ENCODE measurements at regions not wholly inside any gene's neighbourhood (a gene's known extent, or its start where the extent isn't known, plus 50 kb on each side); places are given as distances from the start of the nearest gene placed in this dataset.

- no peak for DNase-seq
Measured at GRCh38 chr4:19304028-19304427, 947.7 kb upstream of the SLIT2 start.

- no peak for DNase-seq
Measured at GRCh38 chr4:19301527-19301926, 950.2 kb upstream of the SLIT2 start.

- DNase-seq, result no peak
Measured at GRCh38 chr4:19300213-19300612, 951.5 kb upstream of the SLIT2 start.

- DNase-seq, result no peak
Measured at GRCh38 chr4:19298998-19299397, 952.7 kb upstream of the SLIT2 start.

- DNase-seq, result no peak
Measured at GRCh38 chr4:19293781-19294180, 957.9 kb upstream of the SLIT2 start.

GRCh38 chr4:19293080-19293479 is 958.6 kb upstream of the SLIT2 start:
- DNase-seq, result no peak

GRCh38 chr4:19286924-19287323 is 964.8 kb upstream of the SLIT2 start:
- DNase-seq, result no peak

- DNase-seq, result no peak
Measured at GRCh38 chr4:19285146-19285545, 966.6 kb upstream of the SLIT2 start.

- DNase-seq, result no peak
Measured at GRCh38 chr4:19278665-19279064, 973.0 kb upstream of the SLIT2 start.

- DNase-seq, result no peak
Measured at GRCh38 chr4:19266566-19266965, 985.1 kb upstream of the SLIT2 start.

GRCh38 chr4:19262467-19262866 is 989.2 kb upstream of the SLIT2 start:
- no peak for DNase-seq

GRCh38 chr4:19260346-19260745 is 991.4 kb upstream of the SLIT2 start:
- no peak for DNase-seq

GRCh38 chr4:19259920-19260319 is 991.8 kb upstream of the SLIT2 start:
- no peak for DNase-seq

GRCh38 chr4:19256823-19257222 is 994.9 kb upstream of the SLIT2 start:
- DNase-seq, result no peak

- no peak for DNase-seq
Measured at GRCh38 chr4:19254486-19254885, 997.2 kb upstream of the SLIT2 start.

GRCh38 chr4:19248023-19248422 is 1003.7 kb upstream of the SLIT2 start:
- no peak for DNase-seq

- DNase-seq, result no peak
Measured at GRCh38 chr4:19241895-19242294, 1009.8 kb upstream of the SLIT2 start.

- no peak for DNase-seq
Measured at GRCh38 chr4:19239565-19239964, 1012.1 kb upstream of the SLIT2 start.

- no peak for DNase-seq
Measured at GRCh38 chr4:19236473-19236872, 1015.2 kb upstream of the SLIT2 start.

GRCh38 chr4:19230906-19231545 is 1020.7 kb upstream of the SLIT2 start:
- DNase-seq, result no peak

- no peak for DNase-seq
Measured at GRCh38 chr4:19227701-19228100, 1024.0 kb upstream of the SLIT2 start.

GRCh38 chr4:19224820-19225219 is 1026.9 kb upstream of the SLIT2 start:
- no peak for DNase-seq

GRCh38 chr4:19216476-19216875 is 1035.2 kb upstream of the SLIT2 start:
- DNase-seq, result no peak

GRCh38 chr4:19214591-19215186 is 1037.0 kb upstream of the SLIT2 start:
- DNase-seq, result no peak

GRCh38 chr4:19213388-19213787 is 1038.3 kb upstream of the SLIT2 start:
- no peak for DNase-seq
